GM23338 (cell line): ENCODE measurements at regions not wholly inside any gene's neighbourhood (a gene's known extent, or its start where the extent isn't known, plus 50 kb on each side); places are given as distances from the start of the nearest gene placed in this dataset.

Experiments used
- ATAC-seq: fragments of 200-7000 bp; cut with Tn5 transposase; 3 replicates; pipeline ENCODE4 v1.9.1; 2020
- DNase-seq: peaks from one replicate; pipeline ENCODE4 v3.0.0-alpha.2; 2015; ENCODE audit warnings: low spot score
- H2AFZ ChIP-seq: fragments of 200-600 bp; sonication (generic); 2 replicates; pipeline ENCODE4 v1.8.0; 2016; ENCODE audit warnings: antibody characterized with exemption, mild to moderate bottlenecking, moderate library complexity
- H3F3A ChIP-seq: fragments of 200-600 bp; sonication (generic); replicated peaks from 2 replicates; pipeline ENCODE4 v1.8.0; 2017; ENCODE audit warnings: antibody characterized with exemption, mixed run types, low read depth
- H3K27ac ChIP-seq: fragments of 200-600 bp; sonication (generic); 2 replicates; pipeline ENCODE4 v1.6.1; 2016; ENCODE audit warnings: low read depth
- H3K27me3 ChIP-seq: fragments of 200-600 bp; sonication (generic); 2 replicates; pipeline ENCODE4 v1.8.0; 2016; ENCODE audit warnings: mild to moderate bottlenecking, mixed run types, moderate library complexity; ENCODE audit not compliant: insufficient read depth
- H3K36me3 ChIP-seq: fragments of 200-600 bp; sonication (generic); 2 replicates; pipeline ENCODE4 v1.8.0; 2016; ENCODE audit warnings: mild to moderate bottlenecking; ENCODE audit not compliant: insufficient read depth
- H3K4me1 ChIP-seq: fragments of 200-600 bp; sonication (generic); 2 replicates; pipeline ENCODE4 v1.8.0; 2016; ENCODE audit warnings: mild to moderate bottlenecking, moderate library complexity; ENCODE audit not compliant: insufficient read depth
- H3K4me2 ChIP-seq: fragments of 200-600 bp; sonication (generic); 2 replicates; pipeline ENCODE4 v1.7.1; 2017; ENCODE audit warnings: mixed run types
- H3K4me3 ChIP-seq: fragments of 200-600 bp; sonication (generic); 2 replicates; pipeline ENCODE4 v1.6.1; 2016; ENCODE audit warnings: mixed run types
- H3K79me2 ChIP-seq: fragments of 200-600 bp; sonication (generic); replicated peaks from 2 replicates; pipeline ENCODE4 v1.8.0; 2017; ENCODE audit warnings: mild to moderate bottlenecking; ENCODE audit not compliant: insufficient read depth
- H3K9me2 ChIP-seq: fragments of 200-600 bp; sonication (generic); 2 replicates; pipeline ENCODE4 v1.8.0; 2017; ENCODE audit not compliant: insufficient read depth
- H4K20me1 ChIP-seq: fragments of 200-600 bp; sonication (generic); replicated peaks from 2 replicates; pipeline ENCODE4 v1.8.0; 2017; ENCODE audit warnings: mild to moderate bottlenecking; ENCODE audit not compliant: insufficient read depth
- H3K27ac Mint-ChIP-seq: 2 replicates; pipeline ENCODE4 v1.8.0; 2020; ENCODE audit warnings: inconsistent platforms, mild to moderate bottlenecking, moderate library complexity, mixed read lengths
- H3K27me3 Mint-ChIP-seq: 3 replicates; pipeline ENCODE4 v1.8.0; 2022; ENCODE audit warnings: low read depth, mild to moderate bottlenecking, moderate library complexity, mixed read lengths, inconsistent platforms; ENCODE audit not compliant: insufficient read depth, poor library complexity
- H3K36me3 Mint-ChIP-seq: 3 replicates; pipeline ENCODE4 v1.8.0; 2021; ENCODE audit warnings: low read depth, mild to moderate bottlenecking, inconsistent platforms, moderate library complexity, mixed read lengths
- H3K4me1 Mint-ChIP-seq: 3 replicates; pipeline ENCODE4 v1.8.0; 2020; ENCODE audit warnings: mild to moderate bottlenecking, inconsistent platforms, mixed read lengths
- H3K4me3 Mint-ChIP-seq: 3 replicates; pipeline ENCODE4 v1.8.0; 2021; ENCODE audit warnings: moderate library complexity, mild to moderate bottlenecking, inconsistent platforms, mixed read lengths
- H3K9me3 Mint-ChIP-seq: 3 replicates; pipeline ENCODE4 v1.8.0; 2020; ENCODE audit warnings: moderate library complexity, mild to moderate bottlenecking, inconsistent platforms, mixed read lengths
- STAT1 ChIP-seq: IDR thresholded peaks from one replicate; pipeline ENCODE4 v1.6.1; 2016; ENCODE audit warnings: antibody characterized with exemption; ENCODE audit not compliant: unreplicated experiment
- TF ChIP-seq, protein P1 (sequence below): fragments of 250-450 bp; sonication (Bioruptor Pico); IDR thresholded peaks from 2 replicates; pipeline ENCODE4 v1.5.0; 2020; ENCODE audit warnings: mild to moderate bottlenecking, moderate library complexity
- TF ChIP-seq, protein P2 (sequence below), 2 experiments: fragments of 200-600 bp in 1 of 2; sonication (generic) in 1 of 2; conservative IDR thresholded peaks; 2 replicates each; pipeline versions ENCODE4 v1.5.1 to v1.6.1; 2016 to 2017; ENCODE audit warnings: antibody characterized with exemption in 2 of 2, low read depth in 2 of 2, mild to moderate bottlenecking in 2 of 2, moderate library complexity in 1 of 2
- TF ChIP-seq, protein P3 (sequence below): IDR thresholded peaks from 2 replicates; pipeline ENCODE4 v1.6.1; 2016; ENCODE audit warnings: antibody characterized with exemption

DNA sequence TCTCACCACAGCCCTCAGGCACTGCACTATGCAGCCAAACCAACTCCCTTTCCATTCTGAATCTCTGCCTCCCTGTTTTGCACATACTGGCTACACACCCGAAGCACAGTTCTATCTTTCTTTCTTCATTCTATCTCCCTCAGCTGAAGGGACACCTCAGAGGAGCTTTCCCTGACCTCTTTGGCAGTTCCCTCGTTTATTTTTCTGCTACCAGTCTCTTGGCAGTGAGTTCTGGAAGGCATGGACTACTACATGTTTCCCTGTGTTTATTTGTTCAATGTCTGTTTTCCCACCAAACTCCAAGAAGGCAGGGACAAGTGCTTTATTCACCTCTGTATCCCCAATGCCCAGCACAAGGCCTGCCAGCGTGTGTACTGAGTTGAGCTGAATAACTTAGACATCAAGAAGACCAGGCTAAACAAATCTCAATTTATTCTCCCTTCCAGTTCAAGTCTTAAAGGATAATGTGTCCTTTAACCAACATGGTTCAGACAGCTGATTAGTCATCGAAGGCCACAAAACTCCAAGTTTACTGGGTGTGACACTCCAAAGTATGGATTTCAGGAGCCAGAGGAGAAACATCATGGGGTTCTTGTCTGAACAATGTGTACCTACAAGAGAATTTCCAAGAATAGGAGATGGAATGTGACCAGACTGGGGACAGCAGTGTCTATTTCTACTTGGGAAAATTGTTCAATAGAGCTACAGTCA lies 260.1 kb upstream of the CTNNB1 start:
- H3K9me3 Mint-ChIP-seq: no peaks in the 10 kb centered on the region
- Histone ChIP-seq H3K4me2 (no peak overlapping the region), H3K27me3 (no peaks in the 10 kb centered on the region), H3K4me1 (no peaks in the 10 kb centered on the region), H3K9me2 (peaks cover 4% of the 10 kb centered on the region; the same call in 1 of the 2 replicates), H3K4me3 (no peak overlapping the region), H3F3A (no peaks in the 10 kb centered on the region), H3K36me3 (0 out of 2 replicates have a peak, but pooled peaks cover 4% of the 10 kb centered on the region), H4K20me1 (no peaks in the 10 kb centered on the region), H3K79me2 (no peaks in the 10 kb centered on the region), H3K27ac (no peak overlapping the region), H2AFZ (no peak overlapping the region)
- no peak overlapping the region for H3K27ac Mint-ChIP-seq
- DNase-seq (no peak), ATAC-seq (no peak)
- TF ChIP-seq STAT1: no peak
- TF ChIP-seq, protein P1, sequence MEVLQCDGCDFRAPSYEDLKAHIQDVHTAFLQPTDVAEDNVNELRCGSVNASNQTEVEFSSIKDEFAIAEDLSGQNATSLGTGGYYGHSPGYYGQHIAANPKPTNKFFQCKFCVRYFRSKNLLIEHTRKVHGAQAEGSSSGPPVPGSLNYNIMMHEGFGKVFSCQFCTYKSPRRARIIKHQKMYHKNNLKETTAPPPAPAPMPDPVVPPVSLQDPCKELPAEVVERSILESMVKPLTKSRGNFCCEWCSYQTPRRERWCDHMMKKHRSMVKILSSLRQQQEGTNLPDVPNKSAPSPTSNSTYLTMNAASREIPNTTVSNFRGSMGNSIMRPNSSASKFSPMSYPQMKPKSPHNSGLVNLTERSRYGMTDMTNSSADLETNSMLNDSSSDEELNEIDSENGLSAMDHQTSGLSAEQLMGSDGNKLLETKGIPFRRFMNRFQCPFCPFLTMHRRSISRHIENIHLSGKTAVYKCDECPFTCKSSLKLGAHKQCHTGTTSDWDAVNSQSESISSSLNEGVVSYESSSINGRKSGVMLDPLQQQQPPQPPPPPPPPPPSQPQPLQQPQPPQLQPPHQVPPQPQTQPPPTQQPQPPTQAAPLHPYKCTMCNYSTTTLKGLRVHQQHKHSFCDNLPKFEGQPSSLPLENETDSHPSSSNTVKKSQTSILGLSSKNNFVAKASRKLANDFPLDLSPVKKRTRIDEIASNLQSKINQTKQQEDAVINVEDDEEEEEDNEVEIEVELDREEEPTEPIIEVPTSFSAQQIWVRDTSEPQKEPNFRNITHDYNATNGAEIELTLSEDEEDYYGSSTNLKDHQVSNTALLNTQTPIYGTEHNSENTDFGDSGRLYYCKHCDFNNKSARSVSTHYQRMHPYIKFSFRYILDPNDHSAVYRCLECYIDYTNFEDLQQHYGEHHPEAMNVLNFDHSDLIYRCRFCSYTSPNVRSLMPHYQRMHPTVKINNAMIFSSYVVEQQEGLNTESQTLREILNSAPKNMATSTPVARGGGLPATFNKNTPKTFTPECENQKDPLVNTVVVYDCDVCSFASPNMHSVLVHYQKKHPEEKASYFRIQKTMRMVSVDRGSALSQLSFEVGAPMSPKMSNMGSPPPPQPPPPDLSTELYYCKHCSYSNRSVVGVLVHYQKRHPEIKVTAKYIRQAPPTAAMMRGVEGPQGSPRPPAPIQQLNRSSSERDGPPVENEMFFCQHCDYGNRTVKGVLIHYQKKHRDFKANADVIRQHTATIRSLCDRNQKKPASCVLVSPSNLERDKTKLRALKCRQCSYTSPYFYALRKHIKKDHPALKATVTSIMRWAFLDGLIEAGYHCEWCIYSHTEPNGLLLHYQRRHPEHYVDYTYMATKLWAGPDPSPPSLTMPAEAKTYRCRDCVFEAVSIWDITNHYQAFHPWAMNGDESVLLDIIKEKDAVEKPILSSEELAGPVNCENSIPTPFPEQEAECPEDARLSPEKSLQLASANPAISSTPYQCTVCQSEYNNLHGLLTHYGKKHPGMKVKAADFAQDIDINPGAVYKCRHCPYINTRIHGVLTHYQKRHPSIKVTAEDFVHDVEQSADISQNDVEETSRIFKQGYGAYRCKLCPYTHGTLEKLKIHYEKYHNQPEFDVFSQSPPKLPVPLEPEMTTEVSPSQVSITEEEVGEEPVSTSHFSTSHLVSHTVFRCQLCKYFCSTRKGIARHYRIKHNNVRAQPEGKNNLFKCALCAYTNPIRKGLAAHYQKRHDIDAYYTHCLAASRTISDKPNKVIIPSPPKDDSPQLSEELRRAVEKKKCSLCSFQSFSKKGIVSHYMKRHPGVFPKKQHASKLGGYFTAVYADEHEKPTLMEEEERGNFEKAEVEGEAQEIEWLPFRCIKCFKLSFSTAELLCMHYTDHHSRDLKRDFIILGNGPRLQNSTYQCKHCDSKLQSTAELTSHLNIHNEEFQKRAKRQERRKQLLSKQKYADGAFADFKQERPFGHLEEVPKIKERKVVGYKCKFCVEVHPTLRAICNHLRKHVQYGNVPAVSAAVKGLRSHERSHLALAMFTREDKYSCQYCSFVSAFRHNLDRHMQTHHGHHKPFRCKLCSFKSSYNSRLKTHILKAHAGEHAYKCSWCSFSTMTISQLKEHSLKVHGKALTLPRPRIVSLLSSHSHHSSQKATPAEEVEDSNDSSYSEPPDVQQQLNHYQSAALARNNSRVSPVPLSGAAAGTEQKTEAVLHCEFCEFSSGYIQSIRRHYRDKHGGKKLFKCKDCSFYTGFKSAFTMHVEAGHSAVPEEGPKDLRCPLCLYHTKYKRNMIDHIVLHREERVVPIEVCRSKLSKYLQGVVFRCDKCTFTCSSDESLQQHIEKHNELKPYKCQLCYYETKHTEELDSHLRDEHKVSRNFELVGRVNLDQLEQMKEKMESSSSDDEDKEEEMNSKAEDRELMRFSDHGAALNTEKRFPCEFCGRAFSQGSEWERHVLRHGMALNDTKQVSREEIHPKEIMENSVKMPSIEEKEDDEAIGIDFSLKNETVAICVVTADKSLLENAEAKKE (CRISPR knock-in tag): no peak
- TF ChIP-seq, protein P2, sequence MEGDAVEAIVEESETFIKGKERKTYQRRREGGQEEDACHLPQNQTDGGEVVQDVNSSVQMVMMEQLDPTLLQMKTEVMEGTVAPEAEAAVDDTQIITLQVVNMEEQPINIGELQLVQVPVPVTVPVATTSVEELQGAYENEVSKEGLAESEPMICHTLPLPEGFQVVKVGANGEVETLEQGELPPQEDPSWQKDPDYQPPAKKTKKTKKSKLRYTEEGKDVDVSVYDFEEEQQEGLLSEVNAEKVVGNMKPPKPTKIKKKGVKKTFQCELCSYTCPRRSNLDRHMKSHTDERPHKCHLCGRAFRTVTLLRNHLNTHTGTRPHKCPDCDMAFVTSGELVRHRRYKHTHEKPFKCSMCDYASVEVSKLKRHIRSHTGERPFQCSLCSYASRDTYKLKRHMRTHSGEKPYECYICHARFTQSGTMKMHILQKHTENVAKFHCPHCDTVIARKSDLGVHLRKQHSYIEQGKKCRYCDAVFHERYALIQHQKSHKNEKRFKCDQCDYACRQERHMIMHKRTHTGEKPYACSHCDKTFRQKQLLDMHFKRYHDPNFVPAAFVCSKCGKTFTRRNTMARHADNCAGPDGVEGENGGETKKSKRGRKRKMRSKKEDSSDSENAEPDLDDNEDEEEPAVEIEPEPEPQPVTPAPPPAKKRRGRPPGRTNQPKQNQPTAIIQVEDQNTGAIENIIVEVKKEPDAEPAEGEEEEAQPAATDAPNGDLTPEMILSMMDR (conservative IDR thresholded peaks at IDR 0.05; ENCODE audit: low read depth in 2 of 2): no peak
- TF ChIP-seq, protein P3, sequence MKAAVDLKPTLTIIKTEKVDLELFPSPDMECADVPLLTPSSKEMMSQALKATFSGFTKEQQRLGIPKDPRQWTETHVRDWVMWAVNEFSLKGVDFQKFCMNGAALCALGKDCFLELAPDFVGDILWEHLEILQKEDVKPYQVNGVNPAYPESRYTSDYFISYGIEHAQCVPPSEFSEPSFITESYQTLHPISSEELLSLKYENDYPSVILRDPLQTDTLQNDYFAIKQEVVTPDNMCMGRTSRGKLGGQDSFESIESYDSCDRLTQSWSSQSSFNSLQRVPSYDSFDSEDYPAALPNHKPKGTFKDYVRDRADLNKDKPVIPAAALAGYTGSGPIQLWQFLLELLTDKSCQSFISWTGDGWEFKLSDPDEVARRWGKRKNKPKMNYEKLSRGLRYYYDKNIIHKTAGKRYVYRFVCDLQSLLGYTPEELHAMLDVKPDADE: no peak
- no peaks in the 10 kb centered on the region for H3K36me3 Mint-ChIP-seq
- no peak overlapping the region for H3K4me3 Mint-ChIP-seq
- no peaks in the 10 kb centered on the region for H3K4me1 Mint-ChIP-seq
- no peaks in the 10 kb centered on the region for H3K27me3 Mint-ChIP-seq
